ENCODE measurements at regions not wholly inside any gene's neighbourhood (a gene's known extent, or its start where the extent isn't known, plus 50 kb on each side); places are given as distances from the start of the nearest gene placed in this dataset.

GRCh38 chr1:96236156-96236739 lies 485.3 kb upstream of the PTBP2 start:
- peak in 31 of 42 donors; percentile 13 to 82 (median 59) for DNase-seq
- intact Hi-C loops (cut with DNase I) = loop anchor here (10.0 kb wide), 1 partner anchor 609 kb away; no protein-coding TSS in a partner anchor

DNA sequence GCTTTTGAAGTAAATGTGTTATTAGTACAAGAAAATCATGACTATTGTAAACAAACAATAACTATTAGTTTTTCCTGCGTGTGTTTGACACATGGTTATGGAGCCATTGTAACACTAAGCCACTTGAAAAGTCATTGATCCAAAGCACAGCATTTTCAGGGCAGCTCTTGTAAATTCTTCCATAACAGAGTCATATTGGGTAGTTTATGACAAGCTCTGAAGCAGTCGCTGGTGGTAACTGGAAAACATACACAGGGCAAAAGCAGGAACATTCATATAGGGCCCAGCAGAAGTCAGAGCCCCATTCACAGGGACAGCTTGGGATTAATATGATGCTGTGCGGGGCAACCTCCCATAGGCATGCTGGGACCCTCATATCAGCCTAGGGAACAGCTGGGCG lies 483.2 kb upstream of the PTBP2 start:
- no peak for DNase-seq
- intact Hi-C loops (cut with DNase I) = loop anchor here (10.0 kb wide), 1 partner anchor 606 kb away; no protein-coding TSS in a partner anchor

GRCh38 chr1:96240438-96240837 lies 481.1 kb upstream of the PTBP2 start:
- no peak for DNase-seq
- intact Hi-C loops (cut with DNase I) = no loop called here

- intact Hi-C loops (cut with DNase I) = no loop called here
These were observed 468.1 kb upstream of the PTBP2 start for GRCh38 chr1:96253246-96254035.

DNA sequence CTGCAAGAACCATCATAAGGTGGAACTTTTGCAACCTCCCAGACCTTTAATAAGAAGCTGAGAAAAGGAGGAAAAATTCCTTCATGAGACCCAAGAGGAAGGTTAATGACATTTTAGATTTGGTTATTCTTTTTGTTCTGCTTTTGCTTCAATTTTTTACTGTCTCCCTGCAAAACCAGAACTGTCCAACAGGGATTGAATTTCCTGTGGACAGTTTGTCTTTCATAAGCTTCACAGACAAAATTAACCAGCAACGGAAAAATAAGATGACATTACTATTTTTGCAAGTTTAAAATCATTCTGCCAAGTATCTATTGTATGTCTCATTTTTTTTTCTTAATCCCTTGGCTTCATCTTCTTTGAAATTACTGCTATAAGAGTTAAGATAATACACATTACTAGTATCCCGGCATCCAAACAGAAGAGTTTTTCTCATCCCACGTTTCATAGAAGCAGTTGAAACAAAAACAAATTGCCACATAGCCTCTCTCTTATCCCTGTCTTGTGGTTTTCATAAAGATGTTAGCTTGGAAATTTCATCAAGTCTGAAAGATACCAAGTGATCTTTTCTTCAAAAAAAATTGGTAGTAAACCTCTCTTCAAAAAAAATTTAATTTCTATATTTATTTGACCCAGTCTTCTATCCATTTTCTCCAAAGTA lies 465.3 kb upstream of the PTBP2 start:
- intact Hi-C loops (cut with DNase I) = no loop called here

More at GRCh38 chr1:96253246-96254035, 468.1 kb upstream of the PTBP2 start:
- DNase-seq = no peak

DNA sequence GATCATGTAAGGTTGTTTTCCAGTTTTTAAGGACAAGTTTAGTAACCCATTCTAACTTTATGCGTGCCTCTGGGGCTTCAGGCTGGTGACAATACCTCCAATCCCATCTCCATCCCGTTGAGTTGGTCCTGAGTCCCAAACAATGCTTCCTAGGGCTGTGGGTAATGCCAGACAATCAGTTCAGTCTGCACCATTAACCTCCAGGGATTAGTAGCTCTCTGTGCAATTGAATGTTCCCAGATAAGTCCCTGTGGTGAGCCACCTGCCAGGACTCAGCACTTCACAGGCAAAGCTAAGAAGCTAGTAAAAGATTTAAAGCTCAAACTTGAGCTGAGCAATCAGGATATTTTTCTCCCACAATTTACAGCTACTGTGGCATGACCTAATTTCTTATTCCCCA lies 462.2 kb upstream of the PTBP2 start:
- DNase-seq = no peak
- intact Hi-C loops (cut with DNase I) = no loop called here

More for the DNA sequence above, 465.3 kb upstream of the PTBP2 start:
- DNase-seq = no peak

DNA sequence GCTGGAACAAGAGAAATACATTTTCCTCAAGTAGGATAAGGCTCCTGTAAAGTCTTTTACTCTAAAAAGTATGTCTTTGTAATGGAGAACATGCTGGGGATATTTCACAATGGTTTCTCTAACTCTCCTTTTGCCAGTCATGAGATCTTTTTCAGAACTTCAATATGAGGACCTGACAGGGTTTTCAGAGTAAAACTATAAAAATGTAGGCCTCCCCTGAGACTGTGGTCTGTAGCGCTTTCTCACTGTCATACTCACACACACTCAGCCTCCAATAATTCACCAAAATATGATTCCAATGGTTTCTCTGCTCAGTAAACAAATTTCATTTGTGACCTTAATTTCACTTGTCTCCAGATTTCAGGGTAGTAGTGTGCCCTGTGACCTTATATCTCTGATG lies 440.1 kb upstream of the PTBP2 start:
- intact Hi-C loops (cut with DNase I) = no loop called here
- no peak for DNase-seq

GRCh38 chr1:96290033-96290432 lies 431.6 kb upstream of the PTBP2 start:
- intact Hi-C loops (cut with DNase I) = no loop called here

DNA sequence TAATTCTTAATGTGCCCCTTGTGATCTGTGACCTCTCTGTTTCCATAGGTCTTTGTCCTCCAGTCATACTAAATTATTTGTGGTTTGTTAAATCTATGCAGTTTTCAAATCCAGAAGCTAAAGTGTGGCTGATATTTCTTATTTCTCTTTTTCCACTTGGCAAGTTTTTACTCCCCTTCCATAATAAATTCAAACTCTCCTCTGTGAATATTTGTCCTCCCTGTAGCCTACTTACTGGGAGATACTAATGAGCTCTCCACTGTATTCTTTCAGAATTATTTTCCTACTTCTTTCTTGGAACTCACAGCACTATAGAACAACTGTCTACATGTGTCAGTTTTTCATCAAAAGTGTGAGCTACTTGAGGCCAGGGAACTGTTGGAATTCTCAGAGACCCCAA lies 430.8 kb upstream of the PTBP2 start:
- no peak for DNase-seq
- intact Hi-C loops (cut with DNase I) = no loop called here

More at GRCh38 chr1:96290033-96290432, 431.6 kb upstream of the PTBP2 start:
- DNase-seq = peak in 1 of 42 donors; percentile 3

DNA sequence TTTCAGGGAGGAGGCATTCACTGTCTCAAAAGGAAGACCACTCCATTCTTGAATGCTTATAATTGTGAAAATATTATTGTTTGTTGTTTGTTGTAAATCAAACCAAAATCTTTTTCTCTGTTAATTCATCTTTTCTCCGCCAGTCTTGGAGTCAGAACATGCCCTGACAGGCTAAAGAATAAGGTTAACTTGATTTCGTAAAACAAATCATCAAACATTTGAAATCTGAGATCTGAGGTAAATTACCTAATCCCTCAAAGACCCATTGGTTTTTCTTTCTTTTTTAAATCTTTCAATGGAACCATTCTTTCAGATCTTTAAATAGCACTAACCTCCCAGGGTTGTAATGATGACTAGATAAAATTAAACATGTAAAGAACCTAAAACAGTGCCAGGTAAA lies 430.1 kb upstream of the PTBP2 start:
- no peak for DNase-seq

DNA sequence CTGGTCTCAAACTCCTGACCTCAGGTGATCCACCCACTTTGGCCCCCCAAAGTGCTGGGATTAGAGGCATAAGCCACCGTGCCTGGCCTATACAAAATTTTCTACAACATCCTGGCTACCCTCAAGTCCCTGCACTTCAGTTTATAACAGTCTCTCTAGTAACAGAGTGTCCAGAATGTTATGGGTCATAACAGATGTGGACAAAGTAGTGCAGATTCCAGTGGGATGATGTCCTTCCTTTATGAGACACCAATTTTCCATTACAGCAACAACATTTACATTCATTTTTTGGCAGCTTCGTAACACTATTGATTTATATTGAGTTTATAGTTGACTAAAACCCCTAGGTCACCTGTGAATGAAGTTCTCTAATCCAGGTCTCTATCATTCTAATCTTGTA lies 429.4 kb upstream of the PTBP2 start:
- DNase-seq = no peak
- intact Hi-C loops (cut with DNase I) = no loop called here

More for the DNA sequence above, 430.1 kb upstream of the PTBP2 start:
- intact Hi-C loops (cut with DNase I) = no loop called here

- no peak for DNase-seq
- intact Hi-C loops (cut with DNase I) = no loop called here
These were observed 424.6 kb upstream of the PTBP2 start for GRCh38 chr1:96296991-96297390.

DNA sequence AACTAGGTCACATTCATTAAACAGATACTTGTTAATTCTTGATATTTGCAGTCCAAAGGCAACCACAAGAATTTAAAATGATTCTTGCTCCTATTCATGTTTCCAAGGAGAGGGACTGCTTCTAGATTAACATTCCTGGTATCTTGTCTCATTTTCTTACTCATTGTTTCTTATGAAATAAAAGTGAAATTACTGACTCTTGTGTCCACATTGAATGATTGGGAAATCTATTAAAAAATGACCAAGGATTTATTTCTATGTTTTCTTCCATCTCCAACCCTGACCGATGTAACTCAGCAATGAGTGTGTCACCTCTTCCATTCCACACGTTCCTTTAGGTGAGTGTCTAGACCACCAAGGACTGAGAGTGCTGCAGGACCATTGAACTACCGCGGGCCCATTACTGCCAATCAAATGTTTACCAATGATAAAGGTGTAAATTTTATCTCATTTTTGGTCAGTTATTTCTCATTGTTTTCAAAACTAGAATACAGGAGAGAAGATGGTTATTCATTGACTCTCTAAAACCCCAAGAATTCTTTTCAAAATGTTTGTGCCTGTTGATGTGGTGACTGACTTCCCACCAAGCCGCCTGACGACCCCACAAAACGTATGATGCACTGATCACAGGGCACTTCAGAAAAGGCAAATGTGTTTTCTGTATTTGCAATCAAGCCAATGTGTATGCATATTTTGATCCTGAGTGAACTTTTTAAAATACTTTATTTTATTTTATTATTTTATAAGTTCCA lies 414.6 kb upstream of the PTBP2 start:
- DNase-seq = no peak
- intact Hi-C loops (cut with DNase I) = no loop called here

- intact Hi-C loops (cut with DNase I) = no loop called here
- no peak for DNase-seq
These were observed 413.3 kb upstream of the PTBP2 start for GRCh38 chr1:96308314-96308713.

DNA sequence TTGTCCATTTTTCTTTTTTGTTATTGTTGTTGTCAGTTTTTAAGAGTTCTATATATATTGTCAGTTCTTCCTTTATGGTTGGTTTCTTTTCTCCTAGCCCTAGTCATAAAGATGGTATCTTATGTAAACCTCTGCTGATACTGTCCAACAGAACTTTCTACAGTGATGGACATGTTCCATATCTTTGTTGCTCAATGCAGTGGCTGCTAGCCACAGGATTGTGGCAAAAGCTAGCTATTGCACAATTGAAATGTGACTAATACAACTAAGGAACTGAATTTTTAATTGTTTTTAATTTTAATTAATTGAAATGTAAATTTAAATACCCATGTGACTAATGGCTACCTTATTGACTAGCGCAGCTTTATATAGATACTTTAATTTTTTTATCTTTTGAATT lies 411.8 kb upstream of the PTBP2 start:
- intact Hi-C loops (cut with DNase I) = no loop called here
- DNase-seq = no peak

GRCh38 chr1:96313216-96313615 lies 408.4 kb upstream of the PTBP2 start:
- DNase-seq = no peak
- intact Hi-C loops (cut with DNase I) = no loop called here

DNA sequence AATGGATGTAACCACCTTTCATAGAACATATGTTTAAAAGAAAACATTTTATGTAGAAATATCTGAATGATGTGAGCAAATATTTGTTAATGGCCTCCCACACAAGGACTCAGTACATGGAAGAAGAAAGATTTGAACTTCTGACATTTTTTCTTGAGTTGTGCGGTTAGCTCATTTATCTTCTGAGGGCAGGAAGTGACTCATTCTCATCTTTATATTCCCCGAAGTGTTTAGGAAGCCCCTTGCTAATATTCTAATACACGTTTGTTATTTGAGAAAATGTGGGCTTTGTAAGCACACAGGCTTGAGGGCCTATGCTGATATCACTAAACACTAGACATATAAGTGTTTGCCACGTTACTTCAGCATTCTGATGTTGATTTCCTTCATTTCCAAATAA lies 392.5 kb upstream of the PTBP2 start:
- no peak for DNase-seq
- intact Hi-C loops (cut with DNase I) = no loop called here

GRCh38 chr1:96331596-96331995 lies 390.0 kb upstream of the PTBP2 start:
- intact Hi-C loops (cut with DNase I) = no loop called here

GRCh38 chr1:96333522-96334235 lies 387.9 kb upstream of the PTBP2 start:
- DNase-seq = no peak

More at GRCh38 chr1:96331596-96331995, 390.0 kb upstream of the PTBP2 start:
- no peak for DNase-seq

More at GRCh38 chr1:96333522-96334235, 387.9 kb upstream of the PTBP2 start:
- intact Hi-C loops (cut with DNase I) = no loop called here

Data from head of caudate nucleus (tissue), 42 donors.